H9 (cell line): ENCODE measurements at regions not wholly inside any gene's neighbourhood (a gene's known extent, or its start where the extent isn't known, plus 50 kb on each side); places are given as distances from the start of the nearest gene placed in this dataset.

Experiments
- DNase-seq: peaks from one replicate; pipeline ENCODE4 v3.0.0-alpha.2; 2017
- H2AFZ ChIP-seq: one replicate; pipeline ENCODE4 v1.6.1; 2013; ENCODE audit warnings: mild to moderate bottlenecking, low read length, control low read depth, moderate library complexity
- H2AK5ac ChIP-seq: 2 replicates; pipeline ENCODE4 v1.6.1; 2013; ENCODE audit warnings: low read length, control low read depth, mixed read lengths; ENCODE audit not compliant: insufficient read length
- H2BK120ac ChIP-seq: one replicate; pipeline ENCODE4 v1.6.1; 2013; ENCODE audit warnings: low read depth, mild to moderate bottlenecking, low read length, control low read depth, inconsistent platforms; ENCODE audit not compliant: poor library complexity, severe bottlenecking
- H2BK12ac ChIP-seq: 2 replicates; pipeline ENCODE4 v1.6.1; 2013; ENCODE audit warnings: low read length, control low read depth, mixed read lengths, low read depth; ENCODE audit not compliant: insufficient read length
- H2BK15ac ChIP-seq: 2 replicates; pipeline ENCODE4 v1.6.1; 2013; ENCODE audit warnings: low read depth, low read length, control low read depth
- H2BK20ac ChIP-seq: one replicate; pipeline ENCODE4 v1.6.1; 2013; ENCODE audit warnings: low read depth, mild to moderate bottlenecking, low read length, control low read depth, inconsistent platforms; ENCODE audit not compliant: poor library complexity, severe bottlenecking
- H2BK5ac ChIP-seq: 2 replicates; pipeline ENCODE4 v1.6.1; 2013; ENCODE audit warnings: low read length, control low read depth, mixed read lengths; ENCODE audit not compliant: insufficient read length
- H3K14ac ChIP-seq: 2 replicates; pipeline ENCODE4 v1.6.1; 2013; ENCODE audit warnings: low read length, control low read depth; ENCODE audit not compliant: insufficient read depth
- H3K18ac ChIP-seq: 2 replicates; pipeline ENCODE4 v1.6.1; 2013; ENCODE audit warnings: low read depth, mild to moderate bottlenecking, mixed read lengths, low read length, control low read depth; ENCODE audit not compliant: insufficient read length
- H3K23ac ChIP-seq: 2 replicates; pipeline ENCODE4 v1.6.1; 2013; ENCODE audit warnings: low read length, control low read depth, mixed read lengths, low read depth; ENCODE audit not compliant: insufficient read length
- H3K23me2 ChIP-seq: 2 replicates; pipeline ENCODE4 v1.6.1; 2013; ENCODE audit warnings: low read depth, mild to moderate bottlenecking, mixed read lengths, low read length, control low read depth; ENCODE audit not compliant: insufficient read length, poor library complexity, severe bottlenecking
- H3K27ac ChIP-seq: 2 replicates; pipeline ENCODE4 v1.5.1; 2013; ENCODE audit warnings: low read length, control low read depth, mixed read lengths, low read depth; ENCODE audit not compliant: insufficient read length
- H3K27me3 ChIP-seq: 2 replicates; pipeline ENCODE4 v1.6.1; 2013; ENCODE audit warnings: low read length, control low read depth, inconsistent platforms; ENCODE audit not compliant: insufficient read depth
- H3K4ac ChIP-seq: 2 replicates; pipeline ENCODE4 v1.6.1; 2013; ENCODE audit warnings: low read depth, mild to moderate bottlenecking, control low read depth, inconsistent platforms, low read length, moderate library complexity
- H3K4me1 ChIP-seq: 2 replicates; pipeline ENCODE4 v1.6.1; 2013; ENCODE audit warnings: low read length, control low read depth, inconsistent platforms; ENCODE audit not compliant: insufficient read depth
- H3K4me2 ChIP-seq: 2 replicates; pipeline ENCODE4 v1.6.1; 2013; ENCODE audit warnings: low read length, control low read depth, mixed read lengths; ENCODE audit not compliant: insufficient read length, insufficient read depth
- H3K56ac ChIP-seq: 2 replicates; pipeline ENCODE4 v1.6.1; 2013; ENCODE audit warnings: low read depth, mild to moderate bottlenecking, mixed read lengths, low read length, control low read depth; ENCODE audit not compliant: insufficient read length
- H3K79me1 ChIP-seq: 2 replicates; pipeline ENCODE4 v1.6.1; 2013; ENCODE audit warnings: low read depth, mild to moderate bottlenecking, moderate library complexity, low read length, control low read depth, inconsistent platforms; ENCODE audit not compliant: insufficient read depth, poor library complexity, severe bottlenecking
- H3K79me2 ChIP-seq: 2 replicates; pipeline ENCODE4 v1.6.1; 2013; ENCODE audit warnings: low read length, control low read depth, inconsistent platforms; ENCODE audit not compliant: insufficient read depth
- H3K9ac ChIP-seq: 2 replicates; pipeline ENCODE4 v1.6.1; 2013; ENCODE audit warnings: low read length, control low read depth, mixed read lengths; ENCODE audit not compliant: insufficient read length; ENCODE audit errors: extremely low read depth
- H3K9me3 ChIP-seq: one replicate; pipeline ENCODE4 v1.6.1; 2013; ENCODE audit warnings: low read depth, low read length, inconsistent platforms; ENCODE audit not compliant: control insufficient read depth
- H3T11ph ChIP-seq: one replicate; pipeline ENCODE4 v1.6.1; 2013; ENCODE audit warnings: mild to moderate bottlenecking, low read length, control low read depth, inconsistent platforms
- H4K20me1 ChIP-seq: one replicate; pipeline ENCODE4 v1.6.1; 2013; ENCODE audit not compliant: control insufficient read depth, insufficient read length, insufficient read depth
- H4K5ac ChIP-seq: 2 replicates; pipeline ENCODE4 v1.6.1; 2013; ENCODE audit warnings: low read depth, mild to moderate bottlenecking, mixed read lengths, low read length, control low read depth; ENCODE audit not compliant: insufficient read length
- H4K8ac ChIP-seq: replicated peaks from 2 replicates; pipeline ENCODE4 v1.6.1; 2013; ENCODE audit warnings: low read length, control low read depth, mixed read lengths, low read depth; ENCODE audit not compliant: insufficient read length
- H4K91ac ChIP-seq: 2 replicates; pipeline ENCODE4 v1.6.1; 2013; ENCODE audit warnings: low read depth, mild to moderate bottlenecking, moderate library complexity, mixed read lengths, low read length, control low read depth; ENCODE audit not compliant: insufficient read length
- H3K27ac Mint-ChIP-seq, 3 experiments: 2 replicates in 2 of 3; 3 replicates in 1 of 3; pipeline ENCODE4 v1.8.0; 2020 to 2021; ENCODE audit warnings: mixed read lengths in 3 of 3, mild to moderate bottlenecking in 1 of 3, moderate library complexity in 1 of 3
- H3K27me3 Mint-ChIP-seq: 2 replicates; pipeline ENCODE4 v1.8.0; 2021; ENCODE audit warnings: low read depth, mild to moderate bottlenecking, moderate library complexity, mixed read lengths
- H3K36me3 Mint-ChIP-seq, 3 experiments: 2 replicates in 2 of 3; 3 replicates in 1 of 3; pipeline ENCODE4 v1.8.0; 2020 to 2021; ENCODE audit warnings: low read depth in 3 of 3, mixed read lengths in 3 of 3; ENCODE audit not compliant: insufficient read depth in 1 of 3
- H3K4me1 Mint-ChIP-seq, 2 experiments: 2 replicates each; pipeline ENCODE4 v1.8.0; 2020; ENCODE audit warnings: mixed read lengths in 2 of 2
- H3K4me3 Mint-ChIP-seq, 2 experiments: 2 replicates in 1 of 2; 3 replicates in 1 of 2; pipeline ENCODE4 v1.8.0; 2020 to 2021; ENCODE audit warnings: mild to moderate bottlenecking in 2 of 2, mixed read lengths in 2 of 2, moderate library complexity in 1 of 2
- H3K9me3 Mint-ChIP-seq, 2 experiments: 2 replicates in 1 of 2; 3 replicates in 1 of 2; pipeline ENCODE4 v1.8.0; 2020; ENCODE audit warnings: mild to moderate bottlenecking in 2 of 2, mixed read lengths in 2 of 2, moderate library complexity in 1 of 2
- TF ChIP-seq, protein P1 (sequence below): fragments of 200-600 bp; sonication (generic); conservative IDR thresholded peaks from 3 replicates; pipeline ENCODE4 v1.8.0; 2021; ENCODE audit warnings: antibody characterized with exemption, mild to moderate bottlenecking

DNA sequence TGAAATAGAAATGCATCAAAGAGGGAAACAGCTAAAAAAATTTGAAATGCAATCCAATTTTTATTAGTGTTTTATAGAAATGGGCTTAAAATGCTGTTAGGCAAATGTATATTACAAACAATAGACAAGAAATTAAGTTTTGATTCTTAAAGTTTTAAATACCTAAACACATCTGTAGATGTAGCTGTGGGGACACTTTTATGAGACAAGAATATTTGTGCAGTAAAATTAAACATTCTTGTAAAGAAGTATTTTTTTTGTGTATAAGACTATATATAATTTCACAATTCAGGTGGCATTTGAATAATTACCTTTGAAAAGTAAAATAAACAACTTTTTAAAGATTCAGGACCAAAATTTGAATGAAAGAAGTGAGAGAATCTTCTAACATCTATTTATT is 1015.9 kb downstream of the REEP3 start:
- Histone ChIP-seq H3K14ac (no peak overlapping the region), H3K23me2 (no peaks in the 10 kb centered on the region), H2BK15ac (no peak overlapping the region), H3K79me2 (no peaks in the 10 kb centered on the region), H2BK120ac (no peak overlapping the region), H3K9me3 (no peaks in the 10 kb centered on the region), H3K18ac (no peak overlapping the region), H3K27ac (no peak overlapping the region), H3K4ac (no peak overlapping the region), H3K27me3 (no peaks in the 10 kb centered on the region), H3K9ac (no peak overlapping the region), H2AK5ac (no peak overlapping the region), H4K91ac (no peak overlapping the region), H2BK20ac (no peak overlapping the region), H2BK12ac (no peak overlapping the region), H3K56ac (no peak overlapping the region), H4K5ac (no peak overlapping the region), H2AFZ (no peak overlapping the region), H3K4me1 (no peaks in the 10 kb centered on the region), H4K8ac (no peak overlapping the region), H3K23ac (no peak overlapping the region), H2BK5ac (no peak overlapping the region), H3K4me2 (no peak overlapping the region), H4K20me1 (peaks cover 4% of the 10 kb centered on the region), H3K79me1 (no peaks in the 10 kb centered on the region), H3T11ph (no peak overlapping the region)
- H3K9me3 Mint-ChIP-seq = no peaks in the 10 kb centered on the region
- H3K4me1 Mint-ChIP-seq = no peaks in the 10 kb centered on the region
- no peak overlapping the region for H3K27ac Mint-ChIP-seq
- no peak for DNase-seq
- H3K4me3 Mint-ChIP-seq = no peak overlapping the region
- TF ChIP-seq, protein P1, sequence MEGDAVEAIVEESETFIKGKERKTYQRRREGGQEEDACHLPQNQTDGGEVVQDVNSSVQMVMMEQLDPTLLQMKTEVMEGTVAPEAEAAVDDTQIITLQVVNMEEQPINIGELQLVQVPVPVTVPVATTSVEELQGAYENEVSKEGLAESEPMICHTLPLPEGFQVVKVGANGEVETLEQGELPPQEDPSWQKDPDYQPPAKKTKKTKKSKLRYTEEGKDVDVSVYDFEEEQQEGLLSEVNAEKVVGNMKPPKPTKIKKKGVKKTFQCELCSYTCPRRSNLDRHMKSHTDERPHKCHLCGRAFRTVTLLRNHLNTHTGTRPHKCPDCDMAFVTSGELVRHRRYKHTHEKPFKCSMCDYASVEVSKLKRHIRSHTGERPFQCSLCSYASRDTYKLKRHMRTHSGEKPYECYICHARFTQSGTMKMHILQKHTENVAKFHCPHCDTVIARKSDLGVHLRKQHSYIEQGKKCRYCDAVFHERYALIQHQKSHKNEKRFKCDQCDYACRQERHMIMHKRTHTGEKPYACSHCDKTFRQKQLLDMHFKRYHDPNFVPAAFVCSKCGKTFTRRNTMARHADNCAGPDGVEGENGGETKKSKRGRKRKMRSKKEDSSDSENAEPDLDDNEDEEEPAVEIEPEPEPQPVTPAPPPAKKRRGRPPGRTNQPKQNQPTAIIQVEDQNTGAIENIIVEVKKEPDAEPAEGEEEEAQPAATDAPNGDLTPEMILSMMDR = no peak
- H3K27me3 Mint-ChIP-seq = no peaks in the 10 kb centered on the region
- no peaks in the 10 kb centered on the region for H3K36me3 Mint-ChIP-seq
